ENCODE measurements at regions not wholly inside any gene's neighbourhood (a gene's known extent, or its start where the extent isn't known, plus 50 kb on each side); places are given as distances from the start of the nearest gene placed in this dataset.

GRCh38 chr9:115211413-115212124 lies 93.6 kb upstream of the TNC start:
- TF ChIP-seq CTCF (IDR thresholded peaks at IDR 0.05) (no peak), EP300 (IDR thresholded peaks at IDR 0.05) (no peak), POLR2A (IDR thresholded peaks at IDR 0.05) (no peak)
